Vagina (tissue), 2 donors: ENCODE measurements at regions not wholly inside any gene's neighbourhood (a gene's known extent, or its start where the extent isn't known, plus 50 kb on each side); places are given as distances from the start of the nearest gene placed in this dataset.

Experiments
- DNase-seq, 2 donors: peaks; one replicate each; pipeline ENCODE4 v3.0.0-alpha.2; 2017; ENCODE audit errors: extremely low spot score in 2 of 2
- H3K27ac ChIP-seq: fragments of 200-600 bp; sonication (generic); one replicate; pipeline ENCODE4 v1.5.1; 2019
- H3K27me3 ChIP-seq: fragments of 200-600 bp; sonication (generic); one replicate; pipeline ENCODE4 v1.5.1; 2019
- H3K36me3 ChIP-seq, 2 donors: fragments of 200-600 bp; sonication (generic); one replicate each; pipeline ENCODE4 v1.5.1; 2017 to 2019
- H3K4me1 ChIP-seq: fragments of 200-600 bp; sonication (generic); one replicate; pipeline ENCODE4 v1.5.1; 2019
- H3K4me3 ChIP-seq, 2 donors: fragments of 200-600 bp; sonication (generic); 1 replicate in 1 of 2; 2 replicates in 1 of 2; pipeline ENCODE4 v1.5.1; 2016 to 2019
- H3K9me3 ChIP-seq: fragments of 200-600 bp; sonication (generic); one replicate; pipeline ENCODE4 v1.5.1; 2019
- POLR2A ChIP-seq, 2 donors: fragments of 450-650 bp; IDR thresholded peaks; one replicate each; pipeline ENCODE4 v1.6.1; 2017; ENCODE audit warnings: antibody characterized with exemption in 2 of 2, mild to moderate bottlenecking in 2 of 2, moderate library complexity in 2 of 2
- POLR2AphosphoS5 ChIP-seq, 2 donors: sonication (generic); formaldehyde crosslinking; IDR thresholded peaks; one replicate each; pipeline ENCODE4 v1.9.0; 2017; ENCODE audit warnings: antibody characterized with exemption in 2 of 2, mild to moderate bottlenecking in 2 of 2, low read depth in 1 of 2; ENCODE audit not compliant: insufficient read depth in 1 of 2
- intact Hi-C: fragments of 100-400 bp; cut with DNase I; formaldehyde crosslinking; loops from one replicate; pipeline ENCODE4 v1.15.1; 2023
- TF ChIP-seq, protein P1 (sequence below), 3 experiments: fragments of 450-650 bp in 2 of 3; fragments of 200-600 bp in 1 of 3; sonication (generic) in 1 of 3; IDR thresholded peaks; one replicate each; pipeline ENCODE4 v1.5.1; 2017 to 2019; ENCODE audit warnings: antibody characterized with exemption in 3 of 3, mild to moderate bottlenecking in 2 of 3, moderate library complexity in 2 of 3

DNA sequence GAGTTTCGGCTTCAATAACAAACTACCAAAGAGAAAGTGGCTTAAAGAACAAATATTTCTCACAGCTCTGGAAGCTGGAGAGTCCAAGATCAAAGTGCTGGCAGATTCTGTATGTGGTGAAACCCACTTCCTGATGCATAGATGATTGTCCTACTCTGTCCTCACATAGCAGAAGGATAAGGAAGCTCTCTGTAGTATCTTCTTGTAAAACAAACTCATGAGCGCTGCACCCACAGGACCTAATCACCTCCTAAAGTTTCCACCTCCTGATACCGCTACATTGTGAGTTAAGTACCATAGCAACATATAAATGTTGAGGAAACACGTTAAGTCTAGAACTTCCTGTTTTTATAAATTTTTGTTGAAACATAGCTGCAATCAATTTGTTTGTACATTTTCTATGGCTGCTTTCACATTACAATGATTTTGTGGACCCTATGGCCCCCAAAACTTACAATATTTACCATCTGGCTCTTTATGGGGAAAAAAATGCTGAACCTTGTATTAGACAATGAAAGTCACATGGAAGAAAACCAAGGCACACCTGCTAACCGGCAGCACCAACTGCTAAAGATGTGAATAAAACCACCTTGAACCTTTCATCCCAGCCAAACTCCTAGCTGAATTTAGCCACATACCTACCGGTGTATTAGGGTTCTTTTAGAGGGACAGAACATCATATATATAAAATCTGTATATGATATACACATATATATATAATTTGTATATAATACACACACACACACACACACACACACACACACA, 1423.4 kb downstream of the NCAM2 start:
- no peak overlapping the region for H3K4me3 ChIP-seq
- TF ChIP-seq, protein P1, sequence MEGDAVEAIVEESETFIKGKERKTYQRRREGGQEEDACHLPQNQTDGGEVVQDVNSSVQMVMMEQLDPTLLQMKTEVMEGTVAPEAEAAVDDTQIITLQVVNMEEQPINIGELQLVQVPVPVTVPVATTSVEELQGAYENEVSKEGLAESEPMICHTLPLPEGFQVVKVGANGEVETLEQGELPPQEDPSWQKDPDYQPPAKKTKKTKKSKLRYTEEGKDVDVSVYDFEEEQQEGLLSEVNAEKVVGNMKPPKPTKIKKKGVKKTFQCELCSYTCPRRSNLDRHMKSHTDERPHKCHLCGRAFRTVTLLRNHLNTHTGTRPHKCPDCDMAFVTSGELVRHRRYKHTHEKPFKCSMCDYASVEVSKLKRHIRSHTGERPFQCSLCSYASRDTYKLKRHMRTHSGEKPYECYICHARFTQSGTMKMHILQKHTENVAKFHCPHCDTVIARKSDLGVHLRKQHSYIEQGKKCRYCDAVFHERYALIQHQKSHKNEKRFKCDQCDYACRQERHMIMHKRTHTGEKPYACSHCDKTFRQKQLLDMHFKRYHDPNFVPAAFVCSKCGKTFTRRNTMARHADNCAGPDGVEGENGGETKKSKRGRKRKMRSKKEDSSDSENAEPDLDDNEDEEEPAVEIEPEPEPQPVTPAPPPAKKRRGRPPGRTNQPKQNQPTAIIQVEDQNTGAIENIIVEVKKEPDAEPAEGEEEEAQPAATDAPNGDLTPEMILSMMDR (IDR thresholded peaks at IDR 0.05), result no peak
- TF ChIP-seq POLR2AphosphoS5 (IDR thresholded peaks at IDR 0.05; ENCODE audit: insufficient read depth in 1 of 2, low read depth in 1 of 2) (no peak), POLR2A (IDR thresholded peaks at IDR 0.05) (no peak)

GRCh38 chr21:22438428-22439086, 1440.3 kb downstream of the NCAM2 start:
- DNase-seq, result no peak
- no peaks in the 10 kb centered on the region for H3K27me3 ChIP-seq
- H3K36me3 ChIP-seq, result no peaks in the 10 kb centered on the region
- H3K9me3 ChIP-seq, result no peaks in the 10 kb centered on the region
- no peak for TF ChIP-seq POLR2AphosphoS5 (IDR thresholded peaks at IDR 0.05; ENCODE audit: insufficient read depth in 1 of 2, low read depth in 1 of 2)
- TF ChIP-seq POLR2A (IDR thresholded peaks at IDR 0.05), result no peak
- TF ChIP-seq, protein P1 (IDR thresholded peaks at IDR 0.05), result no peak
- intact Hi-C loops, result no loop called here
- no peak overlapping the region for H3K4me3 ChIP-seq
- no peaks in the 10 kb centered on the region for H3K4me1 ChIP-seq
- no peak overlapping the region for H3K27ac ChIP-seq

More for the DNA sequence above, 1423.4 kb downstream of the NCAM2 start:
- H3K4me1 ChIP-seq, result no peaks in the 10 kb centered on the region
- DNase-seq, result no peak
- no peaks in the 10 kb centered on the region for H3K36me3 ChIP-seq
- no peaks in the 10 kb centered on the region for H3K9me3 ChIP-seq
- H3K27me3 ChIP-seq, result no peaks in the 10 kb centered on the region
- intact Hi-C loops, result no loop called here
- no peak overlapping the region for H3K27ac ChIP-seq

- TF ChIP-seq, protein P1 (IDR thresholded peaks at IDR 0.05), result no peak
- no peak for TF ChIP-seq POLR2AphosphoS5 (IDR thresholded peaks at IDR 0.05; ENCODE audit: insufficient read depth in 1 of 2, low read depth in 1 of 2)
- no peak for TF ChIP-seq POLR2A (IDR thresholded peaks at IDR 0.05)
- Histone ChIP-seq H3K36me3 (no peaks in the 10 kb centered on the region), H3K9me3 (no peaks in the 10 kb centered on the region), H3K4me3 (no peak overlapping the region), H3K4me1 (no peaks in the 10 kb centered on the region), H3K27me3 (no peaks in the 10 kb centered on the region), H3K27ac (no peak overlapping the region)
- intact Hi-C loops, result no loop called here
- DNase-seq, result no peak
These were observed 1446.8 kb downstream of the NCAM2 start for GRCh38 chr21:22444990-22445389.

- TF ChIP-seq POLR2AphosphoS5 (IDR thresholded peaks at IDR 0.05; ENCODE audit: insufficient read depth in 1 of 2, low read depth in 1 of 2) (no peak), POLR2A (IDR thresholded peaks at IDR 0.05) (no peak)
- TF ChIP-seq, protein P1 (IDR thresholded peaks at IDR 0.05), result no peak
- no peak for DNase-seq
- no peaks in the 10 kb centered on the region for H3K36me3 ChIP-seq
- H3K9me3 ChIP-seq, result no peaks in the 10 kb centered on the region
- intact Hi-C loops, result no loop called here
- no peak overlapping the region for H3K4me3 ChIP-seq
- H3K4me1 ChIP-seq, result no peaks in the 10 kb centered on the region
- H3K27me3 ChIP-seq, result no peaks in the 10 kb centered on the region
- no peak overlapping the region for H3K27ac ChIP-seq
These were observed 1452.3 kb downstream of the NCAM2 start for GRCh38 chr21:22450507-22450906.

- Histone ChIP-seq H3K4me3 (no peak overlapping the region), H3K27me3 (no peaks in the 10 kb centered on the region), H3K27ac (no peak overlapping the region), H3K4me1 (no peaks in the 10 kb centered on the region), H3K9me3 (no peaks in the 10 kb centered on the region), H3K36me3 (no peaks in the 10 kb centered on the region)
- TF ChIP-seq, protein P1 (IDR thresholded peaks at IDR 0.05), result no peak
- TF ChIP-seq POLR2AphosphoS5 (IDR thresholded peaks at IDR 0.05; ENCODE audit: insufficient read depth in 1 of 2, low read depth in 1 of 2), result no peak
- no peak for TF ChIP-seq POLR2A (IDR thresholded peaks at IDR 0.05)
- no peak for DNase-seq
- intact Hi-C loops, result no loop called here
These were observed 1458.0 kb downstream of the NCAM2 start for GRCh38 chr21:22456241-22456640.
